ENCODE measurements at regions not wholly inside any gene's neighbourhood (a gene's known extent, or its start where the extent isn't known, plus 50 kb on each side); places are given as distances from the start of the nearest gene placed in this dataset.

- TF ChIP-seq CTCF (conservative IDR thresholded peaks at IDR 0.05 in 1 of 2, IDR thresholded peaks at IDR 0.05 in 1 of 2; ENCODE audit: low read depth in 1 of 2, low read length in 2 of 2) (no peak), EZH2 (IDR thresholded peaks at IDR 0.05; ENCODE audit: low read length, missing control alignments) (no peak)
Observed at GRCh38 chr11:41612415-41612814, 153.0 kb upstream of the LRRC4C start.
